ENCODE measurements at regions not wholly inside any gene's neighbourhood (a gene's known extent, or its start where the extent isn't known, plus 50 kb on each side); places are given as distances from the start of the nearest gene placed in this dataset.

- Histone ChIP-seq H3K4me1 (ENCODE audit: control insufficient read depth, low read depth, low read length) (no peaks in the 10 kb centered on the region), H3K9ac (ENCODE audit: low read length) (no peak overlapping the region), H3K4me3 (ENCODE audit: low read length) (no peak overlapping the region), H2BK5ac (ENCODE audit: low read length) (no peak overlapping the region), H2AK5ac (ENCODE audit: low read length) (no peak overlapping the region), H3K79me2 (ENCODE audit: control insufficient read depth, insufficient read depth, low read length) (no peaks in the 10 kb centered on the region), H3K79me1 (ENCODE audit: low read length) (no peaks in the 10 kb centered on the region), H3K4me2 (ENCODE audit: low read length) (no peak overlapping the region), H4K8ac (ENCODE audit: low read depth, low read length) (no peak overlapping the region), H3K56ac (ENCODE audit: low read length) (no peak overlapping the region), H2BK15ac (replicated peaks; ENCODE audit: low read depth) (no peak overlapping the region), H2BK120ac (ENCODE audit: low read depth, low read length) (no peak overlapping the region), H3K27me3 (ENCODE audit: insufficient read depth, low read length, poor library complexity) (no peaks in the 10 kb centered on the region), H3K18ac (ENCODE audit: low read length) (no peak overlapping the region), H3K4ac (ENCODE audit: low read depth, low read length) (no peak overlapping the region), H3K36me3 (ENCODE audit: control insufficient read depth, insufficient read depth, low read length) (no peaks in the 10 kb centered on the region), H3K23ac (ENCODE audit: low read length) (no peak overlapping the region), H4K5ac (ENCODE audit: low read length) (no peak overlapping the region), H3K27ac (ENCODE audit: low read depth, low read length) (no peak overlapping the region)
- no peak for DNase-seq
- WGBS (ENCODE audit: extremely low coverage, insufficient coverage, low lambda C conversion rate), result no CpG with 5 or more reads among the region's 4 CpGs
Observed at GRCh38 chr19:31525610-31526147, 176.4 kb upstream of the TSHZ3 start.

GRCh38 chr19:31527443-31527842, 178.2 kb upstream of the TSHZ3 start:
- Histone ChIP-seq H3K18ac (ENCODE audit: low read length) (no peak overlapping the region), H2AK5ac (ENCODE audit: low read length) (no peak overlapping the region), H2BK15ac (replicated peaks; ENCODE audit: low read depth) (no peak overlapping the region), H3K79me1 (ENCODE audit: low read length) (no peaks in the 10 kb centered on the region), H3K9ac (ENCODE audit: low read length) (no peak overlapping the region), H3K36me3 (ENCODE audit: control insufficient read depth, insufficient read depth, low read length) (no peaks in the 10 kb centered on the region), H3K4ac (ENCODE audit: low read depth, low read length) (no peak overlapping the region), H3K27me3 (ENCODE audit: insufficient read depth, low read length, poor library complexity) (no peaks in the 10 kb centered on the region), H4K8ac (ENCODE audit: low read depth, low read length) (no peak overlapping the region), H2BK5ac (ENCODE audit: low read length) (no peak overlapping the region), H3K27ac (ENCODE audit: low read depth, low read length) (no peak overlapping the region), H3K4me3 (ENCODE audit: low read length) (no peak overlapping the region), H3K23ac (ENCODE audit: low read length) (no peak overlapping the region), H3K79me2 (ENCODE audit: control insufficient read depth, insufficient read depth, low read length) (no peaks in the 10 kb centered on the region), H2BK120ac (ENCODE audit: low read depth, low read length) (no peak overlapping the region), H3K4me2 (ENCODE audit: low read length) (no peak overlapping the region), H3K4me1 (ENCODE audit: control insufficient read depth, low read depth, low read length) (no peaks in the 10 kb centered on the region), H3K56ac (ENCODE audit: low read length) (no peak overlapping the region), H4K5ac (ENCODE audit: low read length) (no peak overlapping the region)
- DNase-seq, result no peak

- Histone ChIP-seq H3K79me2 (ENCODE audit: control insufficient read depth, insufficient read depth, low read length) (no peaks in the 10 kb centered on the region), H3K4me1 (ENCODE audit: control insufficient read depth, low read depth, low read length) (no peaks in the 10 kb centered on the region), H3K4ac (ENCODE audit: low read depth, low read length) (no peak overlapping the region), H2BK120ac (ENCODE audit: low read depth, low read length) (no peak overlapping the region), H2BK5ac (ENCODE audit: low read length) (no peak overlapping the region), H3K4me3 (ENCODE audit: low read length) (no peak overlapping the region), H2AK5ac (ENCODE audit: low read length) (no peak overlapping the region), H3K4me2 (ENCODE audit: low read length) (no peak overlapping the region), H4K8ac (ENCODE audit: low read depth, low read length) (no peak overlapping the region), H2BK15ac (replicated peaks; ENCODE audit: low read depth) (no peak overlapping the region), H3K23ac (ENCODE audit: low read length) (no peak overlapping the region), H3K9ac (ENCODE audit: low read length) (no peak overlapping the region), H3K56ac (ENCODE audit: low read length) (no peak overlapping the region), H3K18ac (ENCODE audit: low read length) (no peak overlapping the region), H3K36me3 (ENCODE audit: control insufficient read depth, insufficient read depth, low read length) (no peaks in the 10 kb centered on the region), H3K79me1 (ENCODE audit: low read length) (no peaks in the 10 kb centered on the region), H4K5ac (ENCODE audit: low read length) (no peak overlapping the region), H3K27ac (ENCODE audit: low read depth, low read length) (no peak overlapping the region), H3K27me3 (ENCODE audit: insufficient read depth, low read length, poor library complexity) (no peaks in the 10 kb centered on the region)
- no CpG with 5 or more reads among the region's 3 CpGs for WGBS (ENCODE audit: extremely low coverage, insufficient coverage, low lambda C conversion rate)
- no peak for DNase-seq
Observed at GRCh38 chr19:31528261-31528660, 179.0 kb upstream of the TSHZ3 start.

DNA sequence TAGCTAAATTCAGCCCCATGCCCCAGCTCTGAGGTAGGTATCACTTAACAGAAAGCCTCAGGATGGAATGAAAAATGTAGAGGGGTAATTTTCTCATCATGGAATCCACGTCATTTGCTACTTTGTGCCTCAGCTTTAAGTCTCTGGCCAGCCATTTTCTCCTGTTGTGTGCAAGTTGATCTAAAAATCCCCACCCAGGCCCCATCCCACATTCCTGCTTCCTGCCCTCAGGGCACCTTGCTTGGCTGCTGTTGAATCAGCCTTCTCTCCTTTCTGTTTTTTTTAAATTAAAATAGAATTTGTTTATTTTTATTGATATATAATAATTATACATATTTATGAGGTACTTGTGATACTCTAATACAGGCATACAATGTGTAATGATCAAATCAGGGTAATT, 179.9 kb upstream of the TSHZ3 start:
- Histone ChIP-seq H2BK120ac (ENCODE audit: low read depth, low read length) (no peak overlapping the region), H3K4me3 (ENCODE audit: low read length) (no peak overlapping the region), H2BK5ac (ENCODE audit: low read length) (no peak overlapping the region), H3K36me3 (ENCODE audit: control insufficient read depth, insufficient read depth, low read length) (no peaks in the 10 kb centered on the region), H3K23ac (ENCODE audit: low read length) (no peak overlapping the region), H3K4ac (ENCODE audit: low read depth, low read length) (no peak overlapping the region), H3K27me3 (ENCODE audit: insufficient read depth, low read length, poor library complexity) (no peaks in the 10 kb centered on the region), H4K5ac (ENCODE audit: low read length) (no peak overlapping the region), H3K79me2 (ENCODE audit: control insufficient read depth, insufficient read depth, low read length) (no peaks in the 10 kb centered on the region), H4K8ac (ENCODE audit: low read depth, low read length) (no peak overlapping the region), H3K9ac (ENCODE audit: low read length) (no peak overlapping the region), H3K4me1 (ENCODE audit: control insufficient read depth, low read depth, low read length) (no peaks in the 10 kb centered on the region), H3K27ac (ENCODE audit: low read depth, low read length) (no peak overlapping the region), H3K18ac (ENCODE audit: low read length) (no peak overlapping the region), H2AK5ac (ENCODE audit: low read length) (no peak overlapping the region), H3K4me2 (ENCODE audit: low read length) (no peak overlapping the region), H2BK15ac (replicated peaks; ENCODE audit: low read depth) (no peak overlapping the region), H3K56ac (ENCODE audit: low read length) (no peak overlapping the region), H3K79me1 (ENCODE audit: low read length) (no peaks in the 10 kb centered on the region)
- DNase-seq, result peak; percentile 48
- WGBS (ENCODE audit: extremely low coverage, insufficient coverage, low lambda C conversion rate), result no CpG with 5 or more reads among the region's 1 CpG

- no peak overlapping the region for H3K9ac ChIP-seq (ENCODE audit: low read length)
- no CpG with 5 or more reads among the region's 7 CpGs for WGBS (ENCODE audit: extremely low coverage, insufficient coverage, low lambda C conversion rate)
- no peak overlapping the region for H4K8ac ChIP-seq (ENCODE audit: low read depth, low read length)
- H3K79me2 ChIP-seq (ENCODE audit: control insufficient read depth, insufficient read depth, low read length), result no peaks in the 10 kb centered on the region
- no peaks in the 10 kb centered on the region for H3K27me3 ChIP-seq (ENCODE audit: insufficient read depth, low read length, poor library complexity)
- no peak overlapping the region for H3K4me2 ChIP-seq (ENCODE audit: low read length)
- H3K4me3 ChIP-seq (ENCODE audit: low read length), result no peak overlapping the region
- no peaks in the 10 kb centered on the region for H3K4me1 ChIP-seq (ENCODE audit: control insufficient read depth, low read depth, low read length)
- no peak overlapping the region for H4K5ac ChIP-seq (ENCODE audit: low read length)
- H2BK5ac ChIP-seq (ENCODE audit: low read length), result no peak overlapping the region
- H3K36me3 ChIP-seq (ENCODE audit: control insufficient read depth, insufficient read depth, low read length), result no peaks in the 10 kb centered on the region
- H3K4ac ChIP-seq (ENCODE audit: low read depth, low read length), result no peak overlapping the region
- H2BK120ac ChIP-seq (ENCODE audit: low read depth, low read length), result no peak overlapping the region
- H3K56ac ChIP-seq (ENCODE audit: low read length), result no peak overlapping the region
- no peak overlapping the region for H2BK15ac ChIP-seq (replicated peaks; ENCODE audit: low read depth)
- H3K23ac ChIP-seq (ENCODE audit: low read length), result no peak overlapping the region
- no peak overlapping the region for H3K18ac ChIP-seq (ENCODE audit: low read length)
- DNase-seq, result no peak
- H3K79me1 ChIP-seq (ENCODE audit: low read length), result no peaks in the 10 kb centered on the region
- no peak overlapping the region for H3K27ac ChIP-seq (ENCODE audit: low read depth, low read length)
- no peak overlapping the region for H2AK5ac ChIP-seq (ENCODE audit: low read length)
Observed at GRCh38 chr19:31530781-31531180, 181.5 kb upstream of the TSHZ3 start.

DNA sequence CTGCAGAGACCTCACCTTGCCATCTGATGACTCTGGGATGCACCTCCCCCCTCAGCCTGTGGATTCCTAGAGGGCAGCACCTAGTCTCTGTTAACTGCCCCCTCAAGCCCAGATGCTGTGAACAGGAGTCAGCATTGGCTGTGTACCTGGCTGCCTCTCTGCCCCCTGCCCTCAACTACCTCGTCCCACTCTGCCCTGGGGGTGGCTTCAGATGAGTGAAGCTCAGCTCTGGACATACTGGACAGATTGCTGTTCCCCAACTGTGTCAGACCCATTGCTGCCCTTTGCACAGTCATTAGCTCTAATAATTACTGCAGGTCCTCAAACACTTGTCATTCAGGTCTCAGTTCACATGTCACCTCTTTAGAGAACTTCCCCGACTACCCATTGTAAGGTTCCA, 182.1 kb upstream of the TSHZ3 start:
- Histone ChIP-seq H3K4me1 (ENCODE audit: control insufficient read depth, low read depth, low read length) (no peaks in the 10 kb centered on the region), H2BK15ac (replicated peaks; ENCODE audit: low read depth) (no peak overlapping the region), H3K9ac (ENCODE audit: low read length) (no peak overlapping the region), H3K79me2 (ENCODE audit: control insufficient read depth, insufficient read depth, low read length) (no peaks in the 10 kb centered on the region), H3K27ac (ENCODE audit: low read depth, low read length) (no peak overlapping the region), H2AK5ac (ENCODE audit: low read length) (no peak overlapping the region), H2BK5ac (ENCODE audit: low read length) (no peak overlapping the region), H4K5ac (ENCODE audit: low read length) (no peak overlapping the region), H3K23ac (ENCODE audit: low read length) (no peak overlapping the region), H3K4me3 (ENCODE audit: low read length) (no peak overlapping the region), H3K4ac (ENCODE audit: low read depth, low read length) (no peak overlapping the region), H3K27me3 (ENCODE audit: insufficient read depth, low read length, poor library complexity) (no peaks in the 10 kb centered on the region), H3K36me3 (ENCODE audit: control insufficient read depth, insufficient read depth, low read length) (no peaks in the 10 kb centered on the region), H2BK120ac (ENCODE audit: low read depth, low read length) (no peak overlapping the region), H3K18ac (ENCODE audit: low read length) (no peak overlapping the region), H3K79me1 (ENCODE audit: low read length) (no peaks in the 10 kb centered on the region), H3K56ac (ENCODE audit: low read length) (no peak overlapping the region), H4K8ac (ENCODE audit: low read depth, low read length) (no peak overlapping the region), H3K4me2 (ENCODE audit: low read length) (no peak overlapping the region)
- WGBS (ENCODE audit: extremely low coverage, insufficient coverage, low lambda C conversion rate), result no CpG with 5 or more reads among the region's 2 CpGs
- no peak for DNase-seq

All from mesendoderm (in vitro differentiated cells).